Neural crest cell (in vitro differentiated cells): ENCODE measurements at regions not wholly inside any gene's neighbourhood (a gene's known extent, or its start where the extent isn't known, plus 50 kb on each side); places are given as distances from the start of the nearest gene placed in this dataset.

Source experiments
- DNase-seq: peaks from one replicate; pipeline ENCODE4 v3.0.0; 2021; ENCODE audit warnings: low read depth, mixed read lengths, low spot score
- H3K27ac Mint-ChIP-seq: one replicate; pipeline ENCODE4 v1.8.0; 2021; ENCODE audit warnings: mild to moderate bottlenecking, mixed read lengths; ENCODE audit not compliant: unreplicated experiment
- H3K27me3 Mint-ChIP-seq: 2 replicates; pipeline ENCODE4 v1.8.0; 2021; ENCODE audit warnings: low read depth, mild to moderate bottlenecking, mixed read lengths
- H3K36me3 Mint-ChIP-seq: 2 replicates; pipeline ENCODE4 v1.8.0; 2021; ENCODE audit warnings: low read depth, mild to moderate bottlenecking, mixed read lengths
- H3K4me1 Mint-ChIP-seq: 2 replicates; pipeline ENCODE4 v1.8.0; 2021; ENCODE audit warnings: mixed read lengths
- H3K4me3 Mint-ChIP-seq: one replicate; pipeline ENCODE4 v1.8.0; 2021; ENCODE audit warnings: mild to moderate bottlenecking, mixed read lengths
- H3K9me3 Mint-ChIP-seq: 2 replicates; pipeline ENCODE4 v1.8.0; 2021; ENCODE audit warnings: mixed read lengths
- CTCF ChIP-seq: fragments of 200-600 bp; sonication (generic); conservative IDR thresholded peaks from 2 replicates; pipeline ENCODE4 v1.5.0; 2021; ENCODE audit warnings: antibody characterized with exemption, mild to moderate bottlenecking

- Mint-ChIP-seq H3K27me3 (no peaks in the 10 kb centered on the region), H3K9me3 (peaks cover 2% of the 10 kb centered on the region), H3K36me3 (no peaks in the 10 kb centered on the region), H3K4me1 (no peaks in the 10 kb centered on the region), H3K4me3 (no peak overlapping the region), H3K27ac (no peak overlapping the region)
- DNase-seq, result no peak
- no peak for TF ChIP-seq CTCF
These were observed 271.2 kb upstream of the FAR2 start for GRCh38 chr12:28877854-28878253.

- Mint-ChIP-seq H3K4me3 (no peak overlapping the region), H3K27ac (no peak overlapping the region)
- no peak for TF ChIP-seq CTCF
These were observed 270.4 kb upstream of the FAR2 start for GRCh38 chr12:28878629-28879028.

GRCh38 chr12:28879379-28879778 lies 269.7 kb upstream of the FAR2 start:
- Mint-ChIP-seq H3K4me3 (no peak overlapping the region), H3K27me3 (no peaks in the 10 kb centered on the region), H3K36me3 (no peaks in the 10 kb centered on the region), H3K27ac (no peak overlapping the region), H3K9me3 (peaks cover 2% of the 10 kb centered on the region), H3K4me1 (no peaks in the 10 kb centered on the region)
- no peak for TF ChIP-seq CTCF
- DNase-seq, result no peak

More at GRCh38 chr12:28878629-28879028, 270.4 kb upstream of the FAR2 start:
- Mint-ChIP-seq H3K36me3 (no peaks in the 10 kb centered on the region), H3K27me3 (no peaks in the 10 kb centered on the region), H3K4me1 (no peaks in the 10 kb centered on the region), H3K9me3 (peaks cover 2% of the 10 kb centered on the region)
- DNase-seq, result no peak

- no peak for TF ChIP-seq CTCF
- Mint-ChIP-seq H3K36me3 (no peaks in the 10 kb centered on the region), H3K27ac (no peak overlapping the region), H3K4me1 (no peaks in the 10 kb centered on the region), H3K4me3 (no peak overlapping the region), H3K9me3 (peaks cover 2% of the 10 kb centered on the region), H3K27me3 (no peaks in the 10 kb centered on the region)
- no peak for DNase-seq
These were observed 266.6 kb upstream of the FAR2 start for GRCh38 chr12:28882444-28882843.

GRCh38 chr12:28883406-28883997 lies 265.6 kb upstream of the FAR2 start:
- no peaks in the 10 kb centered on the region for H3K27me3 Mint-ChIP-seq
- no peaks in the 10 kb centered on the region for H3K4me1 Mint-ChIP-seq
- peaks cover 2% of the 10 kb centered on the region for H3K9me3 Mint-ChIP-seq
- H3K36me3 Mint-ChIP-seq, result no peaks in the 10 kb centered on the region
- no peak for TF ChIP-seq CTCF
- H3K4me3 Mint-ChIP-seq, result no peak overlapping the region
- no peak overlapping the region for H3K27ac Mint-ChIP-seq
- DNase-seq, result no peak
